Right lobe of liver (tissue), 4 donors: ENCODE measurements at regions not wholly inside any gene's neighbourhood (a gene's known extent, or its start where the extent isn't known, plus 50 kb on each side); places are given as distances from the start of the nearest gene placed in this dataset.

ENCODE experiments used
- CTCF ChIP-seq, 4 donors: fragments of 200-600 bp in 3 of 4; fragments of 450-650 bp in 1 of 4; IDR thresholded peaks; one replicate each; pipeline versions ENCODE4 v1.5.1 to v1.8.0; 2016 to 2022; ENCODE audit warnings: antibody characterized with exemption in 4 of 4, mild to moderate bottlenecking in 2 of 4
- POLR2A ChIP-seq: fragments of 450-650 bp; IDR thresholded peaks from one replicate; pipeline ENCODE4 v1.6.1; 2017; ENCODE audit warnings: antibody characterized with exemption, mild to moderate bottlenecking
- donor health status: DM: no; HTN: no; CAD: no.
- donor health status: DM: no; HTN: no; CAD: no.
- donor health status: DM: no; HTN: yes; CAD: no.

GRCh38 chr3:94927175-94927574 is 864.3 kb downstream of the NSUN3 start:
- no peak for TF ChIP-seq CTCF (IDR thresholded peaks at IDR 0.05)
- TF ChIP-seq POLR2A, result no peak
